ENCODE measurements at regions not wholly inside any gene's neighbourhood (a gene's known extent, or its start where the extent isn't known, plus 50 kb on each side); places are given as distances from the start of the nearest gene placed in this dataset.

DNA sequence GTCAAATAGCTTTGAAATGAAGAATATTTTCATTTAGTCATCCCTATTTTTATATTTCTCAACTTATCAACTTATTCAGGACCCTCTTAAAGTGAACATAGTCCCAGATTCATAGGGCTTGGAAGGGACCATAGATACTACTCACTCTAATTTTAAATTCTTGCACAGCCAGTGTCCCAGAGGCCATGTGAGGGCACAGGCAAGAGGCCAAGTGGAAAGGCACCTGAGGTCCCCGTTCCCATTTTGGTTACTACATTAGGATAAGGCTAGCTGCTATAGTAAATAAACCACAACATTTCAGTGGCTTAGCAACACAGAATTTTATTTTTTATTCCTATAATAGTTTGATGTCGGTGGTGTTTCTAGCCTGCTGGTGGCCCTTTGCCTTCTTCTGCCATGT lies 227.8 kb downstream of the SPTSSA start:
- TF ChIP-seq CTCF (IDR thresholded peaks at IDR 0.05) (no peak), POLR2A (IDR thresholded peaks at IDR 0.05) (no peak)
